ENCODE measurements at regions not wholly inside any gene's neighbourhood (a gene's known extent, or its start where the extent isn't known, plus 50 kb on each side); places are given as distances from the start of the nearest gene placed in this dataset.

DNA sequence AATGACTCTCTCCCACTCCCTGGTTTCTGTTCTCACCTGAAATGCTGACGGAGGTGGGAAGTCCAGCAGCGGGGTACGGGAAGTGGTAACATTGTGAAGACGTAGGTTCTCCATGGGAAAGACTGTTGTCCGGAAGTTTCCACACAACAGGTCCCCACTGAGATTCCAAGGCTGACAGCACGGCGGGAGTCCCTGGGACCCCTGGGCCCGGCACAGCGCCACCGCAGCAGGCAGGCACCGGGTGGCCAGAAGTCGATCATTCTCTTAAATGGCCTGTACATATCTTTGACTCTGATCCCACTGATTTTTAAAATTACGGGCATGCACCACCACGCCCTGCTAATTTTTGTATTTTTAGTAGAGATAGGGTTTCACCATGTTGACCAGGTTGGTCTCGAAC is 201.0 kb upstream of the SALL3 start:
- no peak overlapping the region for H3K27ac ChIP-seq (ENCODE audit: low read length)
- no peaks in the 10 kb centered on the region for H3K36me3 ChIP-seq (ENCODE audit: control insufficient read depth in 2 of 2, insufficient read depth in 2 of 2, low read length in 2 of 2)
- H3K27me3 ChIP-seq (ENCODE audit: control insufficient read depth in 1 of 2, insufficient read depth in 2 of 2, low read length in 2 of 2) = no peaks in the 10 kb centered on the region
- H3K9me3 ChIP-seq (ENCODE audit: control insufficient read depth in 2 of 2, low read length in 2 of 2) = no peaks in the 10 kb centered on the region
- H3K9ac ChIP-seq (ENCODE audit: low read length in 2 of 2) = no peak overlapping the region
- no peaks in the 10 kb centered on the region for H3K4me1 ChIP-seq (ENCODE audit: control insufficient read depth, insufficient read depth, low read length)
- H3K4me3 ChIP-seq (ENCODE audit: low read length in 2 of 2) = no peak overlapping the region

DNA sequence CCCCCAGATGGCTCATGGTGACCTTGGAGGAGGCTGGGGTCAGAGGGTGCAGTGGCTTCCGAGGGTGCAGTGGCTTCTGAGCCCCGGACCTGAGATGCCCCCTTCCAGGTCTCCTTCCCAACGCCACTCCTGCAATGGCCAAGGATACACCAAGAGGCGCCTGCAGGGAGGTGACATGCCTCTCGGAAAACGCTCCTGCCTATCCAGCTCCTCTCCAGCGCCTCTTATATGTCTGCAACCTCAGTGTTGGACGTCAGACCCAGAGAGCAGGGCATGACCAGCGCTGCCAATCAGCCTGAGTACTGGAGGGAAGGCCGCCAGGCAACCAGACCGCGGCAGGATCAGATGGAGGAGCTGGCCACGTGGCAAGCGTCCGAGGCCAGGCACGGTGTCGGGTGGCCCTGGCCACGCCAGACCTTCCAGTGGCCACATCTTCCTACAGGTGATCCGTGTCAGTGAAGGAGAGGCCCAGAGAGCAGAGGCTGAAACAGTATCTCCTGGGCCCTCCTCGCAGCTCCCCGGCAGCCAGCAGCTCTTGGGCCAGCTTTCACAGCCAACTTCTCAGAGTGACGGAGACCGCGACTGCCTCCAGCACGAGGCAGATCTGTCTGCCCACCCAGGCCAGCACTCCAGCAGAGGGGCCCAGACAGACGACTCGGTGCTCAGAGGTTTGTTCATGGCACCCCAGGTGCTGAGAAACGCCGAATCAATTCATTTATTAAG is 199.5 kb upstream of the SALL3 start:
- H3K36me3 ChIP-seq (ENCODE audit: control insufficient read depth in 2 of 2, insufficient read depth in 2 of 2, low read length in 2 of 2) = no peaks in the 10 kb centered on the region
- no peak overlapping the region for H3K4me3 ChIP-seq (ENCODE audit: low read length in 2 of 2)
- no peak overlapping the region for H3K27ac ChIP-seq (ENCODE audit: low read length)
- H3K4me1 ChIP-seq (ENCODE audit: control insufficient read depth, insufficient read depth, low read length) = no peaks in the 10 kb centered on the region
- H3K27me3 ChIP-seq (ENCODE audit: control insufficient read depth in 1 of 2, insufficient read depth in 2 of 2, low read length in 2 of 2) = no peaks in the 10 kb centered on the region
- H3K9ac ChIP-seq (ENCODE audit: low read length in 2 of 2) = no peak overlapping the region
- no peaks in the 10 kb centered on the region for H3K9me3 ChIP-seq (ENCODE audit: control insufficient read depth in 2 of 2, low read length in 2 of 2)

DNA sequence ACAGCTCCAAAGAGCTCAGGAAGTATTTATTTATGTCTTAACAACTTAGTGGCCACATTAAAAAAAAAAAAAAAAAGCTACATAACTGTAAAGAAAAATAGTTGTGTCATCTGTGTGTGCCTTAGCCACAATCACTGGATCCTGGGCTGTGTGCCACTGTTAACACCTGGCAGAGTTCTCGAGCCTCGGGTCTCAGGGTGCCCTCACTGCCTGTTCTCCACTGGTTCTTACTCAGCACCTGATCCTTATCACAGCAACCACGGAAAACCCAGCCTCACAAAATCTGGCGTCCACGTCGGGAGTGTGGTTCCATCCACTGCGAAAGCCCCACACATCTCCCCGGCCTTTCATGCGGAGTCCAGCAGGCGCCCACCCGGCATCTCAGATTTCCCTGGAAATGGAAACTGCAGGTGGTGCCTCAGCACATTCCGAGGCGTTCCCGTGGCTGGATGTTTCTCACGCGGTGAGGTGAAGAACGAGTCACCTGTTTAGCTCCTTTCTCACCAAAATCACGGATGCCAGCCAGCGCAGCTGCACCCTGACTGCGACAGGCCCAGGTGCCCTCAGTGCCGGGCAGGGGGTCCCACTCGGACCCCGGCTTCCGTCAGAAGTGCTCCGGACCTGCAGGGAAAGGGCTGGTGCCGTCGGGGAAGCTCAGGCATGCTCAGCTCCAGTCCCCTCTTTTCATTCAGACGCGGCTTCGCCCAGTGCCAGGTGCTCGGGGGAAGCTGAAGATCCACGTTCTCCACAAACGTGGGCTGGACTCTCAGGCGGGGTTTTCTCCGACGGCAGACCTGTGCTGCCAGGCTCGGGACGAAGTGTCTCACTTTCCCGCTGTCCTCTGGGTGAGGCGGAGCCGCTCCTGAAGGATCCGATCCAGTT is 198.7 kb upstream of the SALL3 start:
- H3K9me3 ChIP-seq (ENCODE audit: control insufficient read depth in 2 of 2, low read length in 2 of 2) = no peaks in the 10 kb centered on the region
- no peaks in the 10 kb centered on the region for H3K27me3 ChIP-seq (ENCODE audit: control insufficient read depth in 1 of 2, insufficient read depth in 2 of 2, low read length in 2 of 2)
- H3K4me3 ChIP-seq (ENCODE audit: low read length in 2 of 2) = no peak overlapping the region
- no peak overlapping the region for H3K9ac ChIP-seq (ENCODE audit: low read length in 2 of 2)
- H3K36me3 ChIP-seq (ENCODE audit: control insufficient read depth in 2 of 2, insufficient read depth in 2 of 2, low read length in 2 of 2) = no peaks in the 10 kb centered on the region
- no peaks in the 10 kb centered on the region for H3K4me1 ChIP-seq (ENCODE audit: control insufficient read depth, insufficient read depth, low read length)
- H3K27ac ChIP-seq (ENCODE audit: low read length) = no peak overlapping the region

DNA sequence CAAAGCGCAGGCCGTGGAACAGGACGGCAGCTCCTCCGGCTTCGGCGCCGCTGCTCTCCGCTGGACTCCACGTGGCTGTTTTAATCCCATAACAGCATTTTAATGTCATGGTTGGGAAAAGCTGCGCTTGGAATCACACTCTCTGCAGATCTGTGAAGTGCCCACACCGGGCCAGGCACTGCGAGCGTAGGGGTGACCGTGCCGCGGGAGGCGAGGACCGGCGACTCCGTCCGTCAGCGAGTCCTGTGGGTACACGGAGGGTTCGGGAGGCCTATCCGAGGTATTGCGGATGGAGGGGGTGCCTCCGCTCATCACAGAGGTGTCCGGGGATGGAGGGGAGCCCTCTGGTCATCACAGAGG is 198.0 kb upstream of the SALL3 start:
- Histone ChIP-seq H3K36me3 (ENCODE audit: control insufficient read depth in 2 of 2, insufficient read depth in 2 of 2, low read length in 2 of 2) (no peaks in the 10 kb centered on the region), H3K9me3 (ENCODE audit: control insufficient read depth in 2 of 2, low read length in 2 of 2) (no peaks in the 10 kb centered on the region), H3K9ac (ENCODE audit: low read length in 2 of 2) (no peak overlapping the region), H3K4me1 (ENCODE audit: control insufficient read depth, insufficient read depth, low read length) (no peaks in the 10 kb centered on the region), H3K27ac (ENCODE audit: low read length) (no peak overlapping the region), H3K27me3 (ENCODE audit: control insufficient read depth in 1 of 2, insufficient read depth in 2 of 2, low read length in 2 of 2) (no peaks in the 10 kb centered on the region), H3K4me3 (ENCODE audit: low read length in 2 of 2) (no peak overlapping the region)

DNA sequence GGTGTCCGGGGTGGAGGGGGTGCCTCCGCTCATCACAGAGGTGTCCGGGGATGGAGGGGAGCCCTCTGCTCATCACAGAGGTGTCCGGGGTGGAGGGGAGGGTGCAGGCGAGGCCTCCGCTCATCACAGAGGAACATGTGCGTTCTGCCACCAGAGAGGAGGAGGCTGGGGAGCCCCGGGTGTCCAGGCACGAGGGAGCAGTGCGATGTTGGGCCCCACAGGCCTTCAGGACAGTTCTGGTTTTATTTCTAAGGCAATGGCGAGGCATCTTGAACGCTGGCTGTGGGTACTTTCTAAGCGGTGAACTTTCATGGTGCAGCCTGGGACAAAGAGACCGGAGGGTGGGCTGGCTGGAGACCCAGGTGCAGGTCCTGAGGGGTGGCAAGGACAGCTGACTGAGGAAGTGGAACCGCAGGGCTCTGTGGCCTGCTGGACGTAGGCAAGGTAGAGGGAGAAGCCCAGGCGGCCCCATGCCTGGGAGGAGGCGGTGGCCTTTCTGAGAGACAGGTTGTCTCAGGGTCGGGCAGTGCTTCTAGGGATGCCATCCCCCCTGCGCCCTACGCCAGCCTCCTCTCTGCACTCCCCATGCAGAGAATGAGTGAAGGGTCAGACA is 196.6 kb upstream of the SALL3 start:
- Histone ChIP-seq H3K27me3 (ENCODE audit: control insufficient read depth in 1 of 2, insufficient read depth in 2 of 2, low read length in 2 of 2) (no peaks in the 10 kb centered on the region), H3K4me1 (ENCODE audit: control insufficient read depth, insufficient read depth, low read length) (no peaks in the 10 kb centered on the region), H3K4me3 (ENCODE audit: low read length in 2 of 2) (no peak overlapping the region), H3K9ac (ENCODE audit: low read length in 2 of 2) (no peak overlapping the region), H3K27ac (ENCODE audit: low read length) (no peak overlapping the region), H3K9me3 (ENCODE audit: control insufficient read depth in 2 of 2, low read length in 2 of 2) (no peaks in the 10 kb centered on the region), H3K36me3 (ENCODE audit: control insufficient read depth in 2 of 2, insufficient read depth in 2 of 2, low read length in 2 of 2) (no peaks in the 10 kb centered on the region)

DNA sequence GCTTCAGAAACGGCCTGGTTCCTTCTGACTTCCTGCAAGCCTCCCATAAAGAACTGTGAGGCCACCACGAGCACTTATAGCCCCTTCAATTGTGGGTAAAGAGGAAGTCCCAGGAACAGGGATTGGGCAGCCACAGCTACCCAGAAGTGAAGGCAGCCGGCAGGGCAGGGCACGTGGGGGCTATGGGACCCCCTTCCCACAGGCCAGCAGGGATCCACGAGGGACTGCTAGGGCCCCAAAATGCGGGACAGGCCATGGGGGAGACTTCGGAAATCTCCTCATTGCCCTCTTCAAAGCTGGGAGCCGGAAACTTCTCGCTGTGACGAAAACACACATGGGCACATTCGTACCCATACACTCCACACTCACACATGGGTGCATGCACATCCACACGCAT is 196.1 kb upstream of the SALL3 start:
- no peak overlapping the region for H3K4me3 ChIP-seq (ENCODE audit: low read length in 2 of 2)

DNA sequence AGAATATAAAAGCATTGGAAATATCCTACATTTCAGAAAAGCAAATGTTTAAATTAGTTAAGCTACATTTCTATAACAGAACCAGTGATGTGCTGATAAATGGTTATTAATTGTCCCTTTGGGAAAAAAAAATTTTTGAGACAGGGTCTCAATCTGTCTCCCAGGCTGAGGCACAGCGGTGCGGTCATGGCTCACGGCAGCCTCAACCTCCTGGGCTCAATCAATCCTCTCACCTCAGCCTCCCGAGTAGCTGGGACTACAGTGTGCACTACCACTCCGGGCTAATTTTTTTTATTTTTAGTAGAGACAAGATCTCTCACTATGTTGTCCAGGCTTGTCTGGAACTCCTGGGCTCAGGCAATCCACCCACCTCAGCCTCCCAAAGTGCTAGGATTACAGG is 194.8 kb upstream of the SALL3 start:
- no peaks in the 10 kb centered on the region for H3K36me3 ChIP-seq (ENCODE audit: control insufficient read depth in 2 of 2, insufficient read depth in 2 of 2, low read length in 2 of 2)
- H3K9me3 ChIP-seq (ENCODE audit: control insufficient read depth in 2 of 2, low read length in 2 of 2) = no peaks in the 10 kb centered on the region
- no peaks in the 10 kb centered on the region for H3K27me3 ChIP-seq (ENCODE audit: control insufficient read depth in 1 of 2, insufficient read depth in 2 of 2, low read length in 2 of 2)

More for the DNA sequence above, 196.1 kb upstream of the SALL3 start:
- Histone ChIP-seq H3K27me3 (ENCODE audit: control insufficient read depth in 1 of 2, insufficient read depth in 2 of 2, low read length in 2 of 2) (no peaks in the 10 kb centered on the region), H3K4me1 (ENCODE audit: control insufficient read depth, insufficient read depth, low read length) (no peaks in the 10 kb centered on the region), H3K9ac (ENCODE audit: low read length in 2 of 2) (no peak overlapping the region), H3K36me3 (ENCODE audit: control insufficient read depth in 2 of 2, insufficient read depth in 2 of 2, low read length in 2 of 2) (no peaks in the 10 kb centered on the region), H3K27ac (ENCODE audit: low read length) (no peak overlapping the region), H3K9me3 (ENCODE audit: control insufficient read depth in 2 of 2, low read length in 2 of 2) (no peaks in the 10 kb centered on the region)

DNA sequence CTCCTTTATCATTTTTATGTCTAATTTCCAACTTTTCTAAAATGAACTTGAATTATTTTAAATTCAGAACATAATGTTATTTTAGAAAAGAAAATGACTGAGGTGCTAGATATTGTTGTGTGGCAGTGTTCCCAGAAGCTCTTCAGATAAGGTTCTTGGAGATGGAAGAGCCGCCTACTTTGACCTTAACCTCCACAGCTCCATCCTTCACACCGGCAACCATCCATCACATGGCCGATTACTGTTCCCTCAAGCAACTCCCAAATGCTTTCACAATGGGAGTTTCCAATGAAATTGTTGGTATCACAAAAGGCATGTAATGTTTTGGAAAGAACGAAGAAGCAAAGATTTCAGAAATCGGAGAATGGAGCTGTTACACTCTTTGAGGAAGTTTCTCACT is 193.9 kb upstream of the SALL3 start:
- H3K9me3 ChIP-seq (ENCODE audit: control insufficient read depth in 2 of 2, low read length in 2 of 2) = no peaks in the 10 kb centered on the region

More for the DNA sequence above, 194.8 kb upstream of the SALL3 start:
- Histone ChIP-seq H3K9ac (ENCODE audit: low read length in 2 of 2) (no peak overlapping the region), H3K4me1 (ENCODE audit: control insufficient read depth, insufficient read depth, low read length) (no peaks in the 10 kb centered on the region), H3K4me3 (ENCODE audit: low read length in 2 of 2) (no peak overlapping the region), H3K27ac (ENCODE audit: low read length) (no peak overlapping the region)

DNA sequence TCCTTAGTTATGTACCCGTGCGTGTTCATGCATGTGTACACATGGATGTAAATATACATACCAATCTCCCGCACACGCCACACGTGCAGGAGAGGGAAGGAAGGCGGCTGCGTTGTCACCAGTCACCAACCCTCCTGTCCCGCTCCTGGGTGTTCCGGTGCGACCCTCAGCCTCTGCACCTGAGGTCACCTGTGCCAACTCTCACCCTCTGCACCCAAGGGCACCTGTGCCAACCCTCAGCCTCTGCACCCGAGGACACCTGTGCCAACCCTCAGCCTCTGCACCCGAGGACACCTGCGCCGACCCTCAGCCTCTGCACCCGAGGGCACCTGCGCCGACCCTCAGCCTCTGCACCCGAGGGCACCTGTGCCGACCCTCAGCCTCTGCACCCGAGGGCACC is 192.8 kb upstream of the SALL3 start:
- no peak overlapping the region for H3K27ac ChIP-seq (ENCODE audit: low read length)
- H3K9ac ChIP-seq (ENCODE audit: low read length in 2 of 2) = no peak overlapping the region
- H3K27me3 ChIP-seq (ENCODE audit: control insufficient read depth in 1 of 2, insufficient read depth in 2 of 2, low read length in 2 of 2) = peaks cover 0 to 3% of the 10 kb centered on the region in 2 donors
- no peaks in the 10 kb centered on the region for H3K36me3 ChIP-seq (ENCODE audit: control insufficient read depth in 2 of 2, insufficient read depth in 2 of 2, low read length in 2 of 2)
- H3K4me1 ChIP-seq (ENCODE audit: control insufficient read depth, insufficient read depth, low read length) = no peaks in the 10 kb centered on the region
- H3K9me3 ChIP-seq (ENCODE audit: control insufficient read depth in 2 of 2, low read length in 2 of 2) = no peaks in the 10 kb centered on the region
- H3K4me3 ChIP-seq (ENCODE audit: low read length in 2 of 2) = no peak overlapping the region

More for the DNA sequence above, 193.9 kb upstream of the SALL3 start:
- H3K4me3 ChIP-seq (ENCODE audit: low read length in 2 of 2) = no peak overlapping the region
- no peak overlapping the region for H3K9ac ChIP-seq (ENCODE audit: low read length in 2 of 2)
- H3K27ac ChIP-seq (ENCODE audit: low read length) = no peak overlapping the region
- no peaks in the 10 kb centered on the region for H3K4me1 ChIP-seq (ENCODE audit: control insufficient read depth, insufficient read depth, low read length)
- H3K27me3 ChIP-seq (ENCODE audit: control insufficient read depth in 1 of 2, insufficient read depth in 2 of 2, low read length in 2 of 2) = no peaks in the 10 kb centered on the region
- H3K36me3 ChIP-seq (ENCODE audit: control insufficient read depth in 2 of 2, insufficient read depth in 2 of 2, low read length in 2 of 2) = no peaks in the 10 kb centered on the region

DNA sequence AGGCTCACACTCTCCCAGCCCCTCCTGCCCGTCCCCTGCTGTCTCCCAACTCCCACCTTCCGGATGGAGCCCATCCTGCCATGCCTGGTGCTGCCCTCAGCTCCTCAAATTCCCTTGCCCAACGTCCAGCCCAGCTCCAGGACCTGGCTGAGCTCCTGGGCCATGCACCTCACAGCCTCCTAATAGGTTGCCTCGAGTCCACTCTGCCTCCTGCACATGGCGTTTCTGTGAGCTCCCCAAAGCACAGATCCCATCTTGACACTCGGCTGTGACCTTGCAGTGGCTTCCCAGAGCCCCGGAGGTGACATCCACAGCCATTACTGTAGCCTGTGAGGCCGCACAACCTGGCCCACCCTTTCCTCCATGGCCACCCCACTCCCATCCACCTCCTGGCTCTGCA is 191.9 kb upstream of the SALL3 start:
- no peaks in the 10 kb centered on the region for H3K36me3 ChIP-seq (ENCODE audit: control insufficient read depth in 2 of 2, insufficient read depth in 2 of 2, low read length in 2 of 2)
- H3K9me3 ChIP-seq (ENCODE audit: control insufficient read depth in 2 of 2, low read length in 2 of 2) = no peaks in the 10 kb centered on the region
- H3K4me1 ChIP-seq (ENCODE audit: control insufficient read depth, insufficient read depth, low read length) = no peaks in the 10 kb centered on the region
- H3K9ac ChIP-seq (ENCODE audit: low read length in 2 of 2) = no peak overlapping the region
- H3K27me3 ChIP-seq (ENCODE audit: control insufficient read depth in 1 of 2, insufficient read depth in 2 of 2, low read length in 2 of 2) = peaks cover 0 to 3% of the 10 kb centered on the region in 2 donors
- H3K4me3 ChIP-seq (ENCODE audit: low read length in 2 of 2) = no peak overlapping the region
- H3K27ac ChIP-seq (ENCODE audit: low read length) = no peak overlapping the region

Measured in stomach smooth muscle (tissue), 2 donors.